GM23338 (cell line): ENCODE measurements at regions not wholly inside any gene's neighbourhood (a gene's known extent, or its start where the extent isn't known, plus 50 kb on each side); places are given as distances from the start of the nearest gene placed in this dataset.
A peak's percentile ranks its signal among the peaks of the same experiment; 100 is the strongest.

ENCODE experiments used
- ATAC-seq: fragments of 200-7000 bp; cut with Tn5 transposase; 3 replicates; pipeline ENCODE4 v1.9.1; 2020
- DNase-seq: peaks from one replicate; pipeline ENCODE4 v3.0.0-alpha.2; 2015; ENCODE audit warnings: low spot score
- H2AFZ ChIP-seq: fragments of 200-600 bp; sonication (generic); 2 replicates; pipeline ENCODE4 v1.8.0; 2016; ENCODE audit warnings: antibody characterized with exemption, mild to moderate bottlenecking, moderate library complexity
- H3F3A ChIP-seq: fragments of 200-600 bp; sonication (generic); replicated peaks from 2 replicates; pipeline ENCODE4 v1.8.0; 2017; ENCODE audit warnings: antibody characterized with exemption, mixed run types, low read depth
- H3K27ac ChIP-seq: fragments of 200-600 bp; sonication (generic); 2 replicates; pipeline ENCODE4 v1.6.1; 2016; ENCODE audit warnings: low read depth
- H3K27me3 ChIP-seq: fragments of 200-600 bp; sonication (generic); 2 replicates; pipeline ENCODE4 v1.8.0; 2016; ENCODE audit warnings: mild to moderate bottlenecking, mixed run types, moderate library complexity; ENCODE audit not compliant: insufficient read depth
- H3K36me3 ChIP-seq: fragments of 200-600 bp; sonication (generic); 2 replicates; pipeline ENCODE4 v1.8.0; 2016; ENCODE audit warnings: mild to moderate bottlenecking; ENCODE audit not compliant: insufficient read depth
- H3K4me1 ChIP-seq: fragments of 200-600 bp; sonication (generic); 2 replicates; pipeline ENCODE4 v1.8.0; 2016; ENCODE audit warnings: mild to moderate bottlenecking, moderate library complexity; ENCODE audit not compliant: insufficient read depth
- H3K4me2 ChIP-seq: fragments of 200-600 bp; sonication (generic); 2 replicates; pipeline ENCODE4 v1.7.1; 2017; ENCODE audit warnings: mixed run types
- H3K4me3 ChIP-seq: fragments of 200-600 bp; sonication (generic); 2 replicates; pipeline ENCODE4 v1.6.1; 2016; ENCODE audit warnings: mixed run types
- H3K79me2 ChIP-seq: fragments of 200-600 bp; sonication (generic); replicated peaks from 2 replicates; pipeline ENCODE4 v1.8.0; 2017; ENCODE audit warnings: mild to moderate bottlenecking; ENCODE audit not compliant: insufficient read depth
- H3K9me2 ChIP-seq: fragments of 200-600 bp; sonication (generic); 2 replicates; pipeline ENCODE4 v1.8.0; 2017; ENCODE audit not compliant: insufficient read depth
- H4K20me1 ChIP-seq: fragments of 200-600 bp; sonication (generic); replicated peaks from 2 replicates; pipeline ENCODE4 v1.8.0; 2017; ENCODE audit warnings: mild to moderate bottlenecking; ENCODE audit not compliant: insufficient read depth
- H3K27ac Mint-ChIP-seq: 2 replicates; pipeline ENCODE4 v1.8.0; 2020; ENCODE audit warnings: inconsistent platforms, mild to moderate bottlenecking, moderate library complexity, mixed read lengths
- H3K27me3 Mint-ChIP-seq: 3 replicates; pipeline ENCODE4 v1.8.0; 2022; ENCODE audit warnings: low read depth, mild to moderate bottlenecking, moderate library complexity, mixed read lengths, inconsistent platforms; ENCODE audit not compliant: insufficient read depth, poor library complexity
- H3K36me3 Mint-ChIP-seq: 3 replicates; pipeline ENCODE4 v1.8.0; 2021; ENCODE audit warnings: low read depth, mild to moderate bottlenecking, inconsistent platforms, moderate library complexity, mixed read lengths
- H3K4me1 Mint-ChIP-seq: 3 replicates; pipeline ENCODE4 v1.8.0; 2020; ENCODE audit warnings: mild to moderate bottlenecking, inconsistent platforms, mixed read lengths
- H3K4me3 Mint-ChIP-seq: 3 replicates; pipeline ENCODE4 v1.8.0; 2021; ENCODE audit warnings: moderate library complexity, mild to moderate bottlenecking, inconsistent platforms, mixed read lengths
- H3K9me3 Mint-ChIP-seq: 3 replicates; pipeline ENCODE4 v1.8.0; 2020; ENCODE audit warnings: moderate library complexity, mild to moderate bottlenecking, inconsistent platforms, mixed read lengths
- ETS1 ChIP-seq: IDR thresholded peaks from 2 replicates; pipeline ENCODE4 v1.6.1; 2016; ENCODE audit warnings: antibody characterized with exemption
- EZH2 ChIP-seq: fragments of 200-600 bp; sonication (generic); IDR thresholded peaks from one replicate; pipeline ENCODE4 v1.8.0; 2017; ENCODE audit warnings: antibody characterized with exemption, mild to moderate bottlenecking, low read depth; ENCODE audit not compliant: unreplicated experiment
- EZH2phosphoT487 ChIP-seq: fragments of 200-600 bp; sonication (generic); IDR thresholded peaks from one replicate; pipeline ENCODE4 v1.8.1; 2018; ENCODE audit warnings: antibody characterized with exemption; ENCODE audit not compliant: unreplicated experiment
- POLR2AphosphoS5 ChIP-seq: IDR thresholded peaks from 2 replicates; pipeline ENCODE4 v1.6.1; 2016; ENCODE audit warnings: antibody characterized with exemption, low read depth
- STAT1 ChIP-seq: IDR thresholded peaks from one replicate; pipeline ENCODE4 v1.6.1; 2016; ENCODE audit warnings: antibody characterized with exemption; ENCODE audit not compliant: unreplicated experiment
- TF ChIP-seq, protein P1 (sequence below): fragments of 250-450 bp; sonication (Bioruptor Pico); IDR thresholded peaks from 2 replicates; pipeline ENCODE4 v1.5.0; 2020; ENCODE audit warnings: mild to moderate bottlenecking, moderate library complexity
- TF ChIP-seq, protein P2 (sequence below): IDR thresholded peaks from one replicate; pipeline ENCODE4 v1.6.1; 2018; ENCODE audit warnings: antibody characterized with exemption; ENCODE audit not compliant: unreplicated experiment
- TF ChIP-seq, protein P3 (sequence below), 2 experiments: fragments of 200-600 bp in 1 of 2; sonication (generic) in 1 of 2; conservative IDR thresholded peaks; 2 replicates each; pipeline versions ENCODE4 v1.5.1 to v1.6.1; 2016 to 2017; ENCODE audit warnings: antibody characterized with exemption in 2 of 2, low read depth in 2 of 2, mild to moderate bottlenecking in 2 of 2, moderate library complexity in 1 of 2

- Histone ChIP-seq H2AFZ (no peak overlapping the region), H3K4me2 (no peak overlapping the region), H4K20me1 (no peaks in the 10 kb centered on the region), H3K27ac (no peak overlapping the region), H3K4me3 (no peak overlapping the region), H3F3A (no peaks in the 10 kb centered on the region), H3K4me1 (peaks cover 6% of the 10 kb centered on the region), H3K79me2 (no peaks in the 10 kb centered on the region), H3K27me3 (no peaks in the 10 kb centered on the region), H3K9me2 (0 out of 2 replicates have a peak, but pooled peaks cover 3% of the 10 kb centered on the region), H3K36me3 (no peaks in the 10 kb centered on the region)
- H3K4me3 Mint-ChIP-seq = no peak overlapping the region
- peaks cover 10% of the 10 kb centered on the region; the same call in 2 of the 3 replicates for H3K4me1 Mint-ChIP-seq
- no peaks in the 10 kb centered on the region; the same call in 1 of the 3 replicates for H3K9me3 Mint-ChIP-seq
- no peaks in the 10 kb centered on the region for H3K36me3 Mint-ChIP-seq
- no peak overlapping the region for H3K27ac Mint-ChIP-seq
- peaks cover 9% of the 10 kb centered on the region for H3K27me3 Mint-ChIP-seq
- DNase-seq (peak; percentile 41), ATAC-seq (peak; percentile 70)
- TF ChIP-seq ETS1 (no peak), STAT1 (no peak)
- TF ChIP-seq, protein P1, sequence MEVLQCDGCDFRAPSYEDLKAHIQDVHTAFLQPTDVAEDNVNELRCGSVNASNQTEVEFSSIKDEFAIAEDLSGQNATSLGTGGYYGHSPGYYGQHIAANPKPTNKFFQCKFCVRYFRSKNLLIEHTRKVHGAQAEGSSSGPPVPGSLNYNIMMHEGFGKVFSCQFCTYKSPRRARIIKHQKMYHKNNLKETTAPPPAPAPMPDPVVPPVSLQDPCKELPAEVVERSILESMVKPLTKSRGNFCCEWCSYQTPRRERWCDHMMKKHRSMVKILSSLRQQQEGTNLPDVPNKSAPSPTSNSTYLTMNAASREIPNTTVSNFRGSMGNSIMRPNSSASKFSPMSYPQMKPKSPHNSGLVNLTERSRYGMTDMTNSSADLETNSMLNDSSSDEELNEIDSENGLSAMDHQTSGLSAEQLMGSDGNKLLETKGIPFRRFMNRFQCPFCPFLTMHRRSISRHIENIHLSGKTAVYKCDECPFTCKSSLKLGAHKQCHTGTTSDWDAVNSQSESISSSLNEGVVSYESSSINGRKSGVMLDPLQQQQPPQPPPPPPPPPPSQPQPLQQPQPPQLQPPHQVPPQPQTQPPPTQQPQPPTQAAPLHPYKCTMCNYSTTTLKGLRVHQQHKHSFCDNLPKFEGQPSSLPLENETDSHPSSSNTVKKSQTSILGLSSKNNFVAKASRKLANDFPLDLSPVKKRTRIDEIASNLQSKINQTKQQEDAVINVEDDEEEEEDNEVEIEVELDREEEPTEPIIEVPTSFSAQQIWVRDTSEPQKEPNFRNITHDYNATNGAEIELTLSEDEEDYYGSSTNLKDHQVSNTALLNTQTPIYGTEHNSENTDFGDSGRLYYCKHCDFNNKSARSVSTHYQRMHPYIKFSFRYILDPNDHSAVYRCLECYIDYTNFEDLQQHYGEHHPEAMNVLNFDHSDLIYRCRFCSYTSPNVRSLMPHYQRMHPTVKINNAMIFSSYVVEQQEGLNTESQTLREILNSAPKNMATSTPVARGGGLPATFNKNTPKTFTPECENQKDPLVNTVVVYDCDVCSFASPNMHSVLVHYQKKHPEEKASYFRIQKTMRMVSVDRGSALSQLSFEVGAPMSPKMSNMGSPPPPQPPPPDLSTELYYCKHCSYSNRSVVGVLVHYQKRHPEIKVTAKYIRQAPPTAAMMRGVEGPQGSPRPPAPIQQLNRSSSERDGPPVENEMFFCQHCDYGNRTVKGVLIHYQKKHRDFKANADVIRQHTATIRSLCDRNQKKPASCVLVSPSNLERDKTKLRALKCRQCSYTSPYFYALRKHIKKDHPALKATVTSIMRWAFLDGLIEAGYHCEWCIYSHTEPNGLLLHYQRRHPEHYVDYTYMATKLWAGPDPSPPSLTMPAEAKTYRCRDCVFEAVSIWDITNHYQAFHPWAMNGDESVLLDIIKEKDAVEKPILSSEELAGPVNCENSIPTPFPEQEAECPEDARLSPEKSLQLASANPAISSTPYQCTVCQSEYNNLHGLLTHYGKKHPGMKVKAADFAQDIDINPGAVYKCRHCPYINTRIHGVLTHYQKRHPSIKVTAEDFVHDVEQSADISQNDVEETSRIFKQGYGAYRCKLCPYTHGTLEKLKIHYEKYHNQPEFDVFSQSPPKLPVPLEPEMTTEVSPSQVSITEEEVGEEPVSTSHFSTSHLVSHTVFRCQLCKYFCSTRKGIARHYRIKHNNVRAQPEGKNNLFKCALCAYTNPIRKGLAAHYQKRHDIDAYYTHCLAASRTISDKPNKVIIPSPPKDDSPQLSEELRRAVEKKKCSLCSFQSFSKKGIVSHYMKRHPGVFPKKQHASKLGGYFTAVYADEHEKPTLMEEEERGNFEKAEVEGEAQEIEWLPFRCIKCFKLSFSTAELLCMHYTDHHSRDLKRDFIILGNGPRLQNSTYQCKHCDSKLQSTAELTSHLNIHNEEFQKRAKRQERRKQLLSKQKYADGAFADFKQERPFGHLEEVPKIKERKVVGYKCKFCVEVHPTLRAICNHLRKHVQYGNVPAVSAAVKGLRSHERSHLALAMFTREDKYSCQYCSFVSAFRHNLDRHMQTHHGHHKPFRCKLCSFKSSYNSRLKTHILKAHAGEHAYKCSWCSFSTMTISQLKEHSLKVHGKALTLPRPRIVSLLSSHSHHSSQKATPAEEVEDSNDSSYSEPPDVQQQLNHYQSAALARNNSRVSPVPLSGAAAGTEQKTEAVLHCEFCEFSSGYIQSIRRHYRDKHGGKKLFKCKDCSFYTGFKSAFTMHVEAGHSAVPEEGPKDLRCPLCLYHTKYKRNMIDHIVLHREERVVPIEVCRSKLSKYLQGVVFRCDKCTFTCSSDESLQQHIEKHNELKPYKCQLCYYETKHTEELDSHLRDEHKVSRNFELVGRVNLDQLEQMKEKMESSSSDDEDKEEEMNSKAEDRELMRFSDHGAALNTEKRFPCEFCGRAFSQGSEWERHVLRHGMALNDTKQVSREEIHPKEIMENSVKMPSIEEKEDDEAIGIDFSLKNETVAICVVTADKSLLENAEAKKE = peak; percentile 28; the same call in 1 of the 2 replicates
Observed at GRCh38 chr16:14353340-14353739, 276.7 kb downstream of the PARN start.

DNA sequence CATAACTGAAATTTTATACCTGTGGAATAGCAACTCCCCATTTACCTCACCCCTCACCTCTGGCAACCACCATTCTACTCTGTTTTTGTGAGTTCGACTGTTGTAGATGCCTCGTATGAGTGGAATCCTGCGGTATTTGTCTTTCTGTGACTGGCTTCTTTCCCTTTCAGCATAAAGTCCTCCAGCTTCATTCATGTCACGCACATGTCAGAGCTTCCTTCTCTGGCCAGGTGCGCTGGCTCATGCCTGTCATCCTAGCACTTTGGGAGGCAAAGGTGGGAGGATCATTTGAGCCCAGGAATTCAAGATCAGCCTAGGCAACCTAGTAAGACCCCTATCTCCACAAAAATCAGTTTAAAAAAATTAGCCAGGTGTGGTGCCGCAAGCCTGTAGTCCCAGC is 278.4 kb downstream of the PARN start:
- H3F3A ChIP-seq = no peaks in the 10 kb centered on the region
- H4K20me1 ChIP-seq = no peaks in the 10 kb centered on the region
- no peak overlapping the region for H3K4me3 Mint-ChIP-seq
- no peaks in the 10 kb centered on the region for H3K27me3 ChIP-seq
- H3K4me2 ChIP-seq = no peak overlapping the region
- H3K4me3 ChIP-seq = no peak overlapping the region
- H3K27ac Mint-ChIP-seq = no peak overlapping the region
- no peaks in the 10 kb centered on the region; the same call in 1 of the 3 replicates for H3K9me3 Mint-ChIP-seq
- H3K4me1 Mint-ChIP-seq = peaks cover 10% of the 10 kb centered on the region
- ATAC-seq (no peak), DNase-seq (no peak)
- H3K27me3 Mint-ChIP-seq = peaks cover 9% of the 10 kb centered on the region
- H3K36me3 ChIP-seq = no peaks in the 10 kb centered on the region
- 0 out of 2 replicates have a peak overlapping the region, but pooled peaks have one; percentile 47 for H2AFZ ChIP-seq
- 0 out of 2 replicates have a peak, but pooled peaks cover 3% of the 10 kb centered on the region for H3K9me2 ChIP-seq
- no peak overlapping the region for H3K27ac ChIP-seq
- no peaks in the 10 kb centered on the region for H3K36me3 Mint-ChIP-seq
- peaks cover 6% of the 10 kb centered on the region for H3K4me1 ChIP-seq
- H3K79me2 ChIP-seq = no peaks in the 10 kb centered on the region
- TF ChIP-seq POLR2AphosphoS5 (no peak), STAT1 (no peak), EZH2phosphoT487 (no peak), EZH2 (no peak)
- TF ChIP-seq, protein P2, sequence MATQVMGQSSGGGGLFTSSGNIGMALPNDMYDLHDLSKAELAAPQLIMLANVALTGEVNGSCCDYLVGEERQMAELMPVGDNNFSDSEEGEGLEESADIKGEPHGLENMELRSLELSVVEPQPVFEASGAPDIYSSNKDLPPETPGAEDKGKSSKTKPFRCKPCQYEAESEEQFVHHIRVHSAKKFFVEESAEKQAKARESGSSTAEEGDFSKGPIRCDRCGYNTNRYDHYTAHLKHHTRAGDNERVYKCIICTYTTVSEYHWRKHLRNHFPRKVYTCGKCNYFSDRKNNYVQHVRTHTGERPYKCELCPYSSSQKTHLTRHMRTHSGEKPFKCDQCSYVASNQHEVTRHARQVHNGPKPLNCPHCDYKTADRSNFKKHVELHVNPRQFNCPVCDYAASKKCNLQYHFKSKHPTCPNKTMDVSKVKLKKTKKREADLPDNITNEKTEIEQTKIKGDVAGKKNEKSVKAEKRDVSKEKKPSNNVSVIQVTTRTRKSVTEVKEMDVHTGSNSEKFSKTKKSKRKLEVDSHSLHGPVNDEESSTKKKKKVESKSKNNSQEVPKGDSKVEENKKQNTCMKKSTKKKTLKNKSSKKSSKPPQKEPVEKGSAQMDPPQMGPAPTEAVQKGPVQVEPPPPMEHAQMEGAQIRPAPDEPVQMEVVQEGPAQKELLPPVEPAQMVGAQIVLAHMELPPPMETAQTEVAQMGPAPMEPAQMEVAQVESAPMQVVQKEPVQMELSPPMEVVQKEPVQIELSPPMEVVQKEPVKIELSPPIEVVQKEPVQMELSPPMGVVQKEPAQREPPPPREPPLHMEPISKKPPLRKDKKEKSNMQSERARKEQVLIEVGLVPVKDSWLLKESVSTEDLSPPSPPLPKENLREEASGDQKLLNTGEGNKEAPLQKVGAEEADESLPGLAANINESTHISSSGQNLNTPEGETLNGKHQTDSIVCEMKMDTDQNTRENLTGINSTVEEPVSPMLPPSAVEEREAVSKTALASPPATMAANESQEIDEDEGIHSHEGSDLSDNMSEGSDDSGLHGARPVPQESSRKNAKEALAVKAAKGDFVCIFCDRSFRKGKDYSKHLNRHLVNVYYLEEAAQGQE = no peak
- TF ChIP-seq, protein P3, sequence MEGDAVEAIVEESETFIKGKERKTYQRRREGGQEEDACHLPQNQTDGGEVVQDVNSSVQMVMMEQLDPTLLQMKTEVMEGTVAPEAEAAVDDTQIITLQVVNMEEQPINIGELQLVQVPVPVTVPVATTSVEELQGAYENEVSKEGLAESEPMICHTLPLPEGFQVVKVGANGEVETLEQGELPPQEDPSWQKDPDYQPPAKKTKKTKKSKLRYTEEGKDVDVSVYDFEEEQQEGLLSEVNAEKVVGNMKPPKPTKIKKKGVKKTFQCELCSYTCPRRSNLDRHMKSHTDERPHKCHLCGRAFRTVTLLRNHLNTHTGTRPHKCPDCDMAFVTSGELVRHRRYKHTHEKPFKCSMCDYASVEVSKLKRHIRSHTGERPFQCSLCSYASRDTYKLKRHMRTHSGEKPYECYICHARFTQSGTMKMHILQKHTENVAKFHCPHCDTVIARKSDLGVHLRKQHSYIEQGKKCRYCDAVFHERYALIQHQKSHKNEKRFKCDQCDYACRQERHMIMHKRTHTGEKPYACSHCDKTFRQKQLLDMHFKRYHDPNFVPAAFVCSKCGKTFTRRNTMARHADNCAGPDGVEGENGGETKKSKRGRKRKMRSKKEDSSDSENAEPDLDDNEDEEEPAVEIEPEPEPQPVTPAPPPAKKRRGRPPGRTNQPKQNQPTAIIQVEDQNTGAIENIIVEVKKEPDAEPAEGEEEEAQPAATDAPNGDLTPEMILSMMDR (conservative IDR thresholded peaks at IDR 0.05; ENCODE audit: low read depth in 2 of 2) = no peak
